Type B pancreatic cell (in vitro differentiated cells): ENCODE measurements at regions not wholly inside any gene's neighbourhood (a gene's known extent, or its start where the extent isn't known, plus 50 kb on each side); places are given as distances from the start of the nearest gene placed in this dataset.

ENCODE experiments used
- DNase-seq: peaks from one replicate; pipeline ENCODE4 v3.0.0; 2021; ENCODE audit warnings: mixed read lengths; ENCODE audit not compliant: unreplicated experiment; ENCODE audit errors: extremely low spot score
- H3K27ac Mint-ChIP-seq: 2 replicates; pipeline ENCODE4 v1.8.0; 2021; ENCODE audit warnings: mild to moderate bottlenecking, mixed read lengths
- H3K27me3 Mint-ChIP-seq: 2 replicates; pipeline ENCODE4 v1.8.0; 2021; ENCODE audit warnings: mixed read lengths
- H3K36me3 Mint-ChIP-seq: 2 replicates; pipeline ENCODE4 v1.8.0; 2021; ENCODE audit warnings: mixed read lengths
- H3K4me1 Mint-ChIP-seq: one replicate; pipeline ENCODE4 v1.8.0; 2021; ENCODE audit warnings: mixed read lengths; ENCODE audit not compliant: unreplicated experiment
- H3K4me3 Mint-ChIP-seq: 2 replicates; pipeline ENCODE4 v1.8.0; 2021; ENCODE audit warnings: mild to moderate bottlenecking, mixed read lengths
- H3K9me3 Mint-ChIP-seq: 2 replicates; pipeline ENCODE4 v1.8.0; 2021; ENCODE audit warnings: mixed read lengths
- CTCF ChIP-seq: fragments of 200-600 bp; sonication (generic); conservative IDR thresholded peaks from 2 replicates; pipeline ENCODE4 v1.5.0; 2021; ENCODE audit warnings: antibody characterized with exemption, mild to moderate bottlenecking

- Mint-ChIP-seq H3K4me3 (no peak overlapping the region), H3K4me1 (no peaks in the 10 kb centered on the region), H3K27me3 (no peaks in the 10 kb centered on the region), H3K27ac (no peak overlapping the region), H3K36me3 (no peaks in the 10 kb centered on the region), H3K9me3 (peaks cover 11% of the 10 kb centered on the region)
- TF ChIP-seq CTCF, result no peak
- no peak for DNase-seq
Measured at GRCh38 chr17:65415991-65416390, 145.5 kb downstream of the AXIN2 start.

DNA sequence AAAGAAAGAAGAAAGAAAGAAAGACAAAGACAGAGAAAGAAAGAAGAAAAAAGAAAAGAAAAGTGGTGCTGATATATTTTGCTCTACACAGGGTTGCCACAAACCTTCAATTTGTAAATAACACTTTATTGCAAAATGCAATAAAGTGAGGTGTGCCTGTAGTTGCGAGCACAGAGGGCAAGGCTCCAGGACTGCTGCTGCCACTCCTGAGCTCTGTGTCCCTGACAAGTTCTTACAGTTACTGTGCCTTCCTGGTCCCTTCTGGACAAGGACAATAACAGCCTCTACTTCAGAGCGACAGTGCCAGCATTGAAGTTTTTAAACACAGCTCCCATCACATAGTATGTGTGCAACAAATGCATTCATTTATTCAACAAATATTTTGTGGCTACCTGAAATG, 148.1 kb downstream of the AXIN2 start:
- peaks cover 14% of the 10 kb centered on the region for H3K9me3 Mint-ChIP-seq
- H3K36me3 Mint-ChIP-seq, result no peaks in the 10 kb centered on the region
- no peak for DNase-seq
- TF ChIP-seq CTCF, result no peak
- no peaks in the 10 kb centered on the region for H3K4me1 Mint-ChIP-seq
- H3K27ac Mint-ChIP-seq, result no peak overlapping the region
- H3K4me3 Mint-ChIP-seq, result no peak overlapping the region
- no peaks in the 10 kb centered on the region for H3K27me3 Mint-ChIP-seq

GRCh38 chr17:65409381-65409780, 152.1 kb downstream of the AXIN2 start:
- Mint-ChIP-seq H3K36me3 (no peaks in the 10 kb centered on the region), H3K4me3 (no peak overlapping the region), H3K4me1 (no peaks in the 10 kb centered on the region), H3K27me3 (no peaks in the 10 kb centered on the region), H3K27ac (no peak overlapping the region), H3K9me3 (peaks cover 14% of the 10 kb centered on the region)
- DNase-seq, result no peak
- no peak for TF ChIP-seq CTCF

DNA sequence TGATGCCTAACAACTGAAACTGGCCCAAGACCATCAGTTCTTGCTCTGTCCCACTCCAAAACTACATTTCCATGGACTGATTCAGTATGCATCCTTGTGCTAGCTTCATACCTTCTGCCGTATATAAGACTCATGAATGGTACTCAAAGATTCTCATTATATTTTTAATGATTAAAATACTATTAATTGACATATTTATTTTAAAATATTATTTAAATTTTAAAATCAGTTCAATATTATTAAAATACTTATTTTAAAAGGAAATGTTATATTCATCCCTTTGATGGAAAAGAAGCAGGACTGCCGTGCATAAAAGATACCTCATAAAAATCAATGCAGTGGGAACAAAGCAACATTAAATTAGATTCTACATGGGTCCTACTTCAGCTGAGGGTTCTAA, 153.4 kb downstream of the AXIN2 start:
- no peaks in the 10 kb centered on the region for H3K36me3 Mint-ChIP-seq
- no peak overlapping the region for H3K4me3 Mint-ChIP-seq
- no peak overlapping the region for H3K27ac Mint-ChIP-seq
- peaks cover 6% of the 10 kb centered on the region for H3K4me1 Mint-ChIP-seq
- no peak for TF ChIP-seq CTCF
- no peaks in the 10 kb centered on the region for H3K27me3 Mint-ChIP-seq
- H3K9me3 Mint-ChIP-seq, result peaks cover 14% of the 10 kb centered on the region
- no peak for DNase-seq

- H3K9me3 Mint-ChIP-seq, result peaks cover 9% of the 10 kb centered on the region
- no peaks in the 10 kb centered on the region for H3K27me3 Mint-ChIP-seq
- no peak for TF ChIP-seq CTCF
- DNase-seq, result no peak
- no peaks in the 10 kb centered on the region for H3K36me3 Mint-ChIP-seq
- no peak overlapping the region for H3K4me3 Mint-ChIP-seq
- peaks cover 6% of the 10 kb centered on the region for H3K4me1 Mint-ChIP-seq
- no peak overlapping the region for H3K27ac Mint-ChIP-seq
Measured at GRCh38 chr17:65407017-65407416, 154.4 kb downstream of the AXIN2 start.

DNA sequence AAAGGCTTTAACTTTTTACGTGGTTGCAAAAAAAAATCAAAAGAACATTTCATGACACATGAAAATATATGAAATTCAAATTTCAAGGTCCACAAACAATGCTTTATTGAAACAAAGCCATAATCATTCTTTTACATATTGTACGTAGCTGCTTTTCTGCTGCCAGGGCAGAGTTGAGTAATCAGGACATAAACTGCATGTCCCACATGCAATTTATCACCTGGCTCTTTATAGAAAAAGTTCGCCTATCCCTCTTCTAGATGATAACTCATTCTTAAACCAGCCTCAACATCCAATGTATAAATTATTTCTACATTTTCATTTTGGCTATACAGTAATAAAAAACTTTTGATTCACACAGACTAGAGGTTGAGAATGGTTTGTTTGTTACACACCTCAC, 154.9 kb downstream of the AXIN2 start:
- Mint-ChIP-seq H3K27ac (no peak overlapping the region), H3K4me1 (peaks cover 8% of the 10 kb centered on the region), H3K27me3 (no peaks in the 10 kb centered on the region), H3K36me3 (no peaks in the 10 kb centered on the region), H3K9me3 (peaks cover 8% of the 10 kb centered on the region), H3K4me3 (no peak overlapping the region)
- no peak for DNase-seq
- no peak for TF ChIP-seq CTCF
